K562 (cell line): ENCODE measurements at regions not wholly inside any gene's neighbourhood (a gene's known extent, or its start where the extent isn't known, plus 50 kb on each side); places are given as distances from the start of the nearest gene placed in this dataset.

Source experiments
- ATAC-seq: fragments of 200-7000 bp; cut with Tn5 transposase; 3 replicates; pipeline ENCODE4 v1.9.1; 2020; ENCODE audit warnings: moderate library complexity
- BruUV-seq: library from RNA; stranded (reverse); fragments of 400-500 nt; replicated peaks from 2 replicates; lab custom pipeline; 2021; lab: Mats Ljungman, UMichigan
- CTCF ChIA-PET: fragments of 300-600 bp; formaldehyde crosslinking; extraction: SDS; loops from one replicate; lab custom pipeline; 2021; ENCODE audit warnings: low intra/inter-chr PET ratio; lab: Yijun Ruan, JAX
- POLR2A ChIA-PET: fragments of 300-600, 350-650 bp; sonication (Branson Sonifier 250); formaldehyde crosslinking; extraction: SDS; loops from one replicate; lab custom pipeline; 2021; ENCODE audit warnings: antibody characterized with exemption, inconsistent platforms; lab: Yijun Ruan, JAX
- DNase-seq, 4 experiments: peaks; one replicate each; pipeline versions ENCODE4 v3.0.0 to v3.0.0-alpha.2; 2011 to 2018; ENCODE audit warnings: low spot score in 3 of 4, mixed read lengths in 3 of 4; ENCODE audit errors: extremely low read depth in 1 of 4
- FAIRE-seq: peaks from 2 replicates; lab custom pipeline; 2011; peaks lifted over from hg19 to GRCh38; lab: Jason Lieb, UNC
- H2AFZ ChIP-seq: 2 replicates; pipeline ENCODE4 v1.6.0; 2011; ENCODE audit warnings: low read depth, low read length, control low read depth, inconsistent platforms
- H3K27ac ChIP-seq: fragments of 200-600 bp; 3 replicates; pipeline ENCODE4 v1.8.0; 2011; ENCODE audit warnings: low read depth, mild to moderate bottlenecking, control low read depth, inconsistent platforms, low read length, moderate library complexity, mixed read lengths; ENCODE audit errors: extremely low read depth
- H3K27me3 ChIP-seq, 2 experiments: fragments of 300-600 bp in 1 of 2; 2 replicates in 1 of 2; 3 replicates in 1 of 2; pipeline versions ENCODE4 v1.6.0 to v1.8.0; 2011; ENCODE audit warnings: inconsistent platforms in 2 of 2, low read length in 2 of 2, mild to moderate bottlenecking in 1 of 2, mixed read lengths in 1 of 2, moderate library complexity in 1 of 2; ENCODE audit not compliant: control insufficient read depth in 2 of 2, insufficient read depth in 2 of 2
- H3K36me3 ChIP-seq: fragments of 300-600 bp; 3 replicates; pipeline ENCODE4 v1.8.0; 2011; ENCODE audit warnings: mild to moderate bottlenecking, low read length, inconsistent platforms; ENCODE audit not compliant: control insufficient read depth, insufficient read depth
- H3K4me1 ChIP-seq, 2 experiments: fragments of 200-600 bp in 1 of 2; replicated peaks in 1 of 2; 2 replicates in 1 of 2; 3 replicates in 1 of 2; pipeline versions ENCODE4 v1.5.1 to v1.8.0; 2011; ENCODE audit warnings: inconsistent platforms in 2 of 2, low read length in 2 of 2, mild to moderate bottlenecking in 1 of 2, mixed read lengths in 1 of 2, moderate library complexity in 1 of 2; ENCODE audit not compliant: control insufficient read depth in 2 of 2, insufficient read depth in 2 of 2
- H3K4me2 ChIP-seq: 2 replicates; pipeline ENCODE4 v1.6.1; 2011; ENCODE audit warnings: low read length, control low read depth, inconsistent platforms, mixed read lengths; ENCODE audit not compliant: insufficient read depth
- H3K4me3 ChIP-seq: fragments of 200-600 bp; sonication (generic), shearing (Covaris generic); 2 replicates; pipeline ENCODE4 v1.5.1; 2016; ENCODE audit warnings: control low read depth, inconsistent platforms
- H3K79me2 ChIP-seq: fragments of 200-600 bp; 3 replicates; pipeline ENCODE4 v1.8.0; 2011; ENCODE audit warnings: low read length, inconsistent platforms; ENCODE audit not compliant: control insufficient read depth, insufficient read depth
- H3K9ac ChIP-seq, 2 experiments: 2 replicates each; pipeline versions ENCODE4 v1.6.0 to v1.6.1; 2011; ENCODE audit warnings: low read depth in 2 of 2, low read length in 2 of 2, control low read depth in 1 of 2, inconsistent platforms in 1 of 2, mild to moderate bottlenecking in 1 of 2, mixed read lengths in 1 of 2; ENCODE audit not compliant: insufficient read depth in 1 of 2
- H3K9me1 ChIP-seq: one replicate; pipeline ENCODE4 v1.6.0; 2011; ENCODE audit warnings: inconsistent platforms, mild to moderate bottlenecking, low read length, moderate library complexity; ENCODE audit not compliant: control insufficient read depth, insufficient read depth
- H3K9me3 ChIP-seq: replicated peaks from 2 replicates; pipeline ENCODE4 v1.5.1; 2011; ENCODE audit warnings: low read depth, low read length, inconsistent platforms; ENCODE audit not compliant: control insufficient read depth, insufficient read depth
- H4K20me1 ChIP-seq: replicated peaks from 2 replicates; pipeline ENCODE4 v1.6.1; 2011; ENCODE audit warnings: low read length, inconsistent platforms, mixed read lengths; ENCODE audit not compliant: control insufficient read depth, insufficient read depth
- C11orf30 ChIP-seq: fragments of 450-650 bp; IDR thresholded peaks from 2 replicates; pipeline ENCODE4 v1.6.1; 2016; ENCODE audit warnings: low read depth, mild to moderate bottlenecking
- CUX1 ChIP-seq: fragments of 200-800 bp; sonication (Bioruptor generic); IDR thresholded peaks from 2 replicates; pipeline ENCODE4 v1.6.1; 2016; ENCODE audit warnings: missing genetic modification characterization, missing compliant biosample characterization
- DPF2 ChIP-seq: fragments of 450-650 bp; IDR thresholded peaks from 2 replicates; pipeline ENCODE4 v1.6.1; 2016
- FOS ChIP-seq: IDR thresholded peaks from 3 replicates; pipeline ENCODE4 v1.6.1; 2011; ENCODE audit not compliant: insufficient read length; ENCODE audit errors: extremely low read depth
- MAX ChIP-seq: sonication (generic); formaldehyde crosslinking; IDR thresholded peaks from 2 replicates; pipeline ENCODE4 v1.9.0; 2022; ENCODE audit warnings: mild to moderate bottlenecking, missing genetic modification reagents
- RFX1 ChIP-seq: fragments of 450-650 bp; IDR thresholded peaks from 2 replicates; pipeline ENCODE4 v1.6.1; 2016; ENCODE audit warnings: mild to moderate bottlenecking, moderate library complexity
- SAFB2 ChIP-seq: fragments of 200-400 bp; formaldehyde crosslinking; IDR thresholded peaks from 2 replicates; pipeline ENCODE4 v1.6.1; 2018; ENCODE audit warnings: borderline replicate concordance, low read length, low read depth, moderate library complexity; ENCODE audit not compliant: severe bottlenecking
- TBL1XR1 ChIP-seq, 2 experiments: IDR thresholded peaks; 2 replicates each; pipeline ENCODE4 v1.6.1; 2012; ENCODE audit warnings: improper control_type of control experiment in 2 of 2, low read length in 2 of 2, mild to moderate bottlenecking in 1 of 2
- ZNF143 ChIP-seq: sonication (generic); formaldehyde crosslinking; IDR thresholded peaks from 2 replicates; pipeline ENCODE4 v1.9.0; 2022; ENCODE audit warnings: mild to moderate bottlenecking, missing genetic modification reagents
- WGBS: fragments of 100-300 bp; shearing (Covaris generic); methylation state at CpG from one replicate; pipeline ENCODE4 v1.1.6; 2016; ENCODE audit warnings: low coverage, mixed read lengths; ENCODE audit not compliant: insufficient coverage; ENCODE audit errors: missing lambda C conversion rate; 5-methylcytosine and 5-hydroxymethylcytosine counted together
- in situ Hi-C: fragments of 300-500 bp; cut with MboI; formaldehyde crosslinking; loops from 4 replicates; pipeline ENCODE4 v1.15.0; 2018; ENCODE audit warnings: inconsistent platforms, mixed read lengths
- intact Hi-C: fragments of 100-400 bp; cut with micrococcal nuclease; formaldehyde crosslinking; loops from 2 replicates; pipeline ENCODE4 v1.14.2; 2022
- TF ChIP-seq, protein P1 (sequence below), 2 experiments: fragments of 450-650 bp; conservative IDR thresholded peaks; 2 replicates each; pipeline ENCODE4 v1.6.1; 2017; ENCODE audit warnings: mild to moderate bottlenecking in 2 of 2, moderate library complexity in 2 of 2
- TF ChIP-seq, protein P2 (sequence below): fragments of 450-650 bp; IDR thresholded peaks from 2 replicates; pipeline ENCODE4 v1.6.1; 2017; ENCODE audit warnings: antibody characterized with exemption

GRCh38 chrX:68930542-68931317, 101.9 kb downstream of the EFNB1 start:
- FAIRE-seq = no peak
- CTCF ChIA-PET = no interaction called here
- TF ChIP-seq C11orf30 (no peak), CUX1 (no peak), DPF2 (no peak), MAX (no peak), RFX1 (no peak), FOS (no peak), SAFB2 (no peak), TBL1XR1 (IDR thresholded peaks at IDR 0.05; ENCODE audit: low read length in 2 of 2) (no peak), ZNF143 (CRISPR knock-in tag) (no peak)
- TF ChIP-seq, protein P1, sequence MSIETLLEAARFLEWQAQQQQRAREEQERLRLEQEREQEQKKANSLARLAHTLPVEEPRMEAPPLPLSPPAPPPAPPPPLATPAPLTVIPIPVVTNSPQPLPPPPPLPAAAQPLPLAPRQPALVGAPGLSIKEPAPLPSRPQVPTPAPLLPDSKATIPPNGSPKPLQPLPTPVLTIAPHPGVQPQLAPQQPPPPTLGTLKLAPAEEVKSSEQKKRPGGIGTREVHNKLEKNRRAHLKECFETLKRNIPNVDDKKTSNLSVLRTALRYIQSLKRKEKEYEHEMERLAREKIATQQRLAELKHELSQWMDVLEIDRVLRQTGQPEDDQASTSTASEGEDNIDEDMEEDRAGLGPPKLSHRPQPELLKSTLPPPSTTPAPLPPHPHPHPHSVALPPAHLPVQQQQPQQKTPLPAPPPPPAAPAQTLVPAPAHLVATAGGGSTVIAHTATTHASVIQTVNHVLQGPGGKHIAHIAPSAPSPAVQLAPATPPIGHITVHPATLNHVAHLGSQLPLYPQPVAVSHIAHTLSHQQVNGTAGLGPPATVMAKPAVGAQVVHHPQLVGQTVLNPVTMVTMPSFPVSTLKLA (conservative IDR thresholded peaks at IDR 0.05) = no peak
- TF ChIP-seq, protein P2, sequence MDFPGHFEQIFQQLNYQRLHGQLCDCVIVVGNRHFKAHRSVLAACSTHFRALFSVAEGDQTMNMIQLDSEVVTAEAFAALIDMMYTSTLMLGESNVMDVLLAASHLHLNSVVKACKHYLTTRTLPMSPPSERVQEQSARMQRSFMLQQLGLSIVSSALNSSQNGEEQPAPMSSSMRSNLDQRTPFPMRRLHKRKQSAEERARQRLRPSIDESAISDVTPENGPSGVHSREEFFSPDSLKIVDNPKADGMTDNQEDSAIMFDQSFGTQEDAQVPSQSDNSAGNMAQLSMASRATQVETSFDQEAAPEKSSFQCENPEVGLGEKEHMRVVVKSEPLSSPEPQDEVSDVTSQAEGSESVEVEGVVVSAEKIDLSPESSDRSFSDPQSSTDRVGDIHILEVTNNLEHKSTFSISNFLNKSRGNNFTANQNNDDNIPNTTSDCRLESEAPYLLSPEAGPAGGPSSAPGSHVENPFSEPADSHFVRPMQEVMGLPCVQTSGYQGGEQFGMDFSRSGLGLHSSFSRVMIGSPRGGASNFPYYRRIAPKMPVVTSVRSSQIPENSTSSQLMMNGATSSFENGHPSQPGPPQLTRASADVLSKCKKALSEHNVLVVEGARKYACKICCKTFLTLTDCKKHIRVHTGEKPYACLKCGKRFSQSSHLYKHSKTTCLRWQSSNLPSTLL = no peak

More at GRCh38 chrX:68930542-68931317, 101.9 kb downstream of the EFNB1 start:
- no TSS peak for BruUV-seq
- H3K27me3 ChIP-seq = 0 out of 5 replicates have a peak, but pooled peaks cover 0 to 4% of the 10 kb centered on the region in 2 experiments
- no peak overlapping the region for H3K27ac ChIP-seq
- 3% methylated on average over 3 of the region's 5 CpGs for WGBS
- H3K4me2 ChIP-seq = no peak overlapping the region
- H3K9me3 ChIP-seq = no peaks in the 10 kb centered on the region
- intact Hi-C loops (no loop called here), in situ Hi-C loops (no loop called here)
- no peaks in the 10 kb centered on the region for H3K36me3 ChIP-seq
- ATAC-seq (no peak), DNase-seq (no peak)
- H3K79me2 ChIP-seq = no peaks in the 10 kb centered on the region
- no peak overlapping the region for H3K4me3 ChIP-seq
- H3K4me1 ChIP-seq = no peaks in the 10 kb centered on the region
- POLR2A ChIA-PET = no interaction called here
- no peak overlapping the region; a peak in 1 of 4 replicates for H3K9ac ChIP-seq
- H3K9me1 ChIP-seq = no peaks in the 10 kb centered on the region
- no peaks in the 10 kb centered on the region for H4K20me1 ChIP-seq
- no peak overlapping the region for H2AFZ ChIP-seq
